Uterus (tissue), 3 donors: ENCODE measurements at regions not wholly inside any gene's neighbourhood (a gene's known extent, or its start where the extent isn't known, plus 50 kb on each side); places are given as distances from the start of the nearest gene placed in this dataset.

Experiments used
- DNase-seq, 2 donors: peaks; one replicate each; pipeline ENCODE4 v3.0.0-alpha.2; 2019 to 2020
- H3K27ac ChIP-seq, 2 donors: fragments of 200-600 bp; sonication (generic); 1 replicate in 1 of 2; 2 replicates in 1 of 2; pipeline ENCODE4 v1.5.1; 2016 to 2018
- H3K27me3 ChIP-seq, 2 donors: fragments of 200-600 bp; sonication (generic); one replicate each; pipeline ENCODE4 v1.5.1; 2018 to 2019; ENCODE audit warnings: control low read depth in 1 of 2
- H3K36me3 ChIP-seq, 2 donors: fragments of 200-600 bp; sonication (generic); one replicate each; pipeline ENCODE4 v1.5.1; 2019; ENCODE audit warnings: control low read depth in 1 of 2
- H3K4me1 ChIP-seq, 2 donors: fragments of 200-600 bp; sonication (generic); one replicate each; pipeline ENCODE4 v1.5.1; 2018 to 2019; ENCODE audit warnings: control low read depth in 1 of 2
- H3K4me3 ChIP-seq, 2 donors: fragments of 200-600 bp; sonication (generic); 1 replicate in 1 of 2; 2 replicates in 1 of 2; pipeline ENCODE4 v1.5.1; 2018 to 2019; ENCODE audit warnings: mild to moderate bottlenecking in 1 of 2
- H3K9me3 ChIP-seq, 2 donors: fragments of 200-600 bp; sonication (generic); one replicate each; pipeline ENCODE4 v1.5.1; 2019; ENCODE audit warnings: control low read depth in 1 of 2
- POLR2A ChIP-seq, 2 donors: fragments of 450-650 bp; IDR thresholded peaks; one replicate each; pipeline ENCODE4 v1.6.1; 2016; ENCODE audit warnings: antibody characterized with exemption in 2 of 2, mild to moderate bottlenecking in 1 of 2, moderate library complexity in 1 of 2
- intact Hi-C: fragments of 100-400 bp; cut with DNase I; formaldehyde crosslinking; loops from one replicate; pipeline ENCODE4 v1.15.1; 2023; ENCODE audit warnings: low total_unique reads
- TF ChIP-seq, protein P1 (sequence below), 4 experiments: fragments of 200-600 bp in 2 of 4; fragments of 450-650 bp in 2 of 4; sonication (generic) in 2 of 4; IDR thresholded peaks; one replicate each; pipeline ENCODE4 v1.5.1; 2016 to 2019; ENCODE audit warnings: antibody characterized with exemption in 4 of 4, mild to moderate bottlenecking in 2 of 4, moderate library complexity in 1 of 4
- donor health status: DM: yes; HTN: yes; CAD: no.

GRCh38 chr11:23336961-23337360 lies 476.7 kb upstream of the CCDC179 start:
- TF ChIP-seq, protein P1, sequence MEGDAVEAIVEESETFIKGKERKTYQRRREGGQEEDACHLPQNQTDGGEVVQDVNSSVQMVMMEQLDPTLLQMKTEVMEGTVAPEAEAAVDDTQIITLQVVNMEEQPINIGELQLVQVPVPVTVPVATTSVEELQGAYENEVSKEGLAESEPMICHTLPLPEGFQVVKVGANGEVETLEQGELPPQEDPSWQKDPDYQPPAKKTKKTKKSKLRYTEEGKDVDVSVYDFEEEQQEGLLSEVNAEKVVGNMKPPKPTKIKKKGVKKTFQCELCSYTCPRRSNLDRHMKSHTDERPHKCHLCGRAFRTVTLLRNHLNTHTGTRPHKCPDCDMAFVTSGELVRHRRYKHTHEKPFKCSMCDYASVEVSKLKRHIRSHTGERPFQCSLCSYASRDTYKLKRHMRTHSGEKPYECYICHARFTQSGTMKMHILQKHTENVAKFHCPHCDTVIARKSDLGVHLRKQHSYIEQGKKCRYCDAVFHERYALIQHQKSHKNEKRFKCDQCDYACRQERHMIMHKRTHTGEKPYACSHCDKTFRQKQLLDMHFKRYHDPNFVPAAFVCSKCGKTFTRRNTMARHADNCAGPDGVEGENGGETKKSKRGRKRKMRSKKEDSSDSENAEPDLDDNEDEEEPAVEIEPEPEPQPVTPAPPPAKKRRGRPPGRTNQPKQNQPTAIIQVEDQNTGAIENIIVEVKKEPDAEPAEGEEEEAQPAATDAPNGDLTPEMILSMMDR (IDR thresholded peaks at IDR 0.05) = no peak
- no peak for TF ChIP-seq POLR2A (IDR thresholded peaks at IDR 0.05)
- H3K9me3 ChIP-seq = no peaks in the 10 kb centered on the region

DNA sequence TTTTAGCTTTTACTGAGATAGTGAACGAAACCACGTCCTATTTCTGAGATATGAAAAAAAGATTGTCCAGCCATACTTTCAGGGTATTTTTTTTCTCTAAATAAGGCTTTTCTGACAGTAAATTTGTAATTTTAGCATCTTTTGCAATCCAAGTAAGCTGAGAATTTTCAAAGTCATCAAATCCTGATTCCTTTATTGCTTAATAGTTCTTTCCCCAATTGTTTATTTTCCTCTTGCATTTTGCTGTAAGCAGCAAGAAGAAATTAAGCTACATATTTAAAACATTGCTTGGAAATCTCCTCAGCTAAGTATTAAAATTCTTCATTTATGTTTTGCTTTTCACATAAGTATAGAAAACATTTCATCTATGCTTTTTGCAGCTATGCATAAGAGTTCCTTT lies 493.3 kb upstream of the CCDC179 start:
- Histone ChIP-seq H3K4me3 (no peak overlapping the region), H3K27ac (no peak overlapping the region), H3K36me3 (no peaks in the 10 kb centered on the region), H3K27me3 (no peaks in the 10 kb centered on the region), H3K9me3 (no peaks in the 10 kb centered on the region), H3K4me1 (no peaks in the 10 kb centered on the region)
- no peak for DNase-seq
- TF ChIP-seq, protein P1 (IDR thresholded peaks at IDR 0.05) = no peak
- TF ChIP-seq POLR2A (IDR thresholded peaks at IDR 0.05) = no peak
- intact Hi-C loops = no loop called here

More at GRCh38 chr11:23336961-23337360, 476.7 kb upstream of the CCDC179 start:
- DNase-seq = no peak
- H3K4me3 ChIP-seq = no peak overlapping the region
- H3K27me3 ChIP-seq = no peaks in the 10 kb centered on the region
- intact Hi-C loops = no loop called here
- H3K27ac ChIP-seq = no peak overlapping the region
- H3K36me3 ChIP-seq = no peaks in the 10 kb centered on the region
- no peaks in the 10 kb centered on the region for H3K4me1 ChIP-seq

DNA sequence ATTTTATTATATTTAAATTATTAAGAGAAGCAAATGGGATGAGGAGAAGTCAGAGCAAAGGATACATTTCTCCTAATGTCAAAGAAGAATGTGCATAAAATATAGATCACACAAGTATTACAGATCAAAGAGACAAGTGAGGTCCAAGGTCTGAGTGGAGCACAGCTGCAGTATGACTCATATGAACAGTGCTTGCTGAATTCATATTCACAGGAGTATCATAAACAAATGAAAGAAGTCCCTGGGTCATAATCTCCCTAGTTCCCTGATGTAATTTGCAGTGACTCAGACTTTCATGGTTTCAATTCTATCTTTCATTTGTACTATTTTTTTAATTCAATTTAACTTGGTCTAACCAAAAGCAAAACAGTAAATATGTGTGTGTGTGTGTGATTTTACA lies 499.0 kb upstream of the CCDC179 start:
- Histone ChIP-seq H3K9me3 (no peaks in the 10 kb centered on the region), H3K4me3 (no peak overlapping the region), H3K4me1 (no peaks in the 10 kb centered on the region), H3K36me3 (no peaks in the 10 kb centered on the region), H3K27ac (no peak overlapping the region), H3K27me3 (no peaks in the 10 kb centered on the region)
- TF ChIP-seq POLR2A (IDR thresholded peaks at IDR 0.05) = no peak
- TF ChIP-seq, protein P1 (IDR thresholded peaks at IDR 0.05) = no peak
- no peak for DNase-seq
- intact Hi-C loops = no loop called here

DNA sequence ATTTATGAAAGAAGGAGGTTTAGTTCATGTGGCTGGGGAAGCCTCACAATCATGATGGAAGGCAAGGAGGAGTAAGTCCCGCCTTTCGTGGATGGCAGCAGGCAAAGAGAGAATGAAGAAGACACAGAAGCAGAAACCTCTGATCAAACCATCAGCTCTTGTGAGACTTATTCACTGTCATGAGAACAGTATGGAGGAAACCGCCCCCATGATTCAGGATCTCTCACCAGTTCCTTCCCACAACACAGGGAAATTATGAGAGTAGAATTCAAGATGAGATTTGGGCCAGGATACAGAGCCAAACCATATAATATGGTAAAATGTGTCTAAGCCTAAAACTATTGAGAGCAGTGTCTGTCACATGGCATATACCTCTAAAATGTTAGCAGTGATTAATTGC lies 503.8 kb upstream of the CCDC179 start:
- intact Hi-C loops = no loop called here
- H3K36me3 ChIP-seq = no peaks in the 10 kb centered on the region
- no peak for DNase-seq
- no peaks in the 10 kb centered on the region for H3K4me1 ChIP-seq
- H3K27ac ChIP-seq = no peak overlapping the region
- H3K9me3 ChIP-seq = no peaks in the 10 kb centered on the region
- TF ChIP-seq, protein P1 (IDR thresholded peaks at IDR 0.05) = no peak
- no peak overlapping the region for H3K4me3 ChIP-seq
- H3K27me3 ChIP-seq = no peaks in the 10 kb centered on the region

GRCh38 chr11:23370580-23371275 lies 510.5 kb upstream of the CCDC179 start:
- TF ChIP-seq, protein P1 (IDR thresholded peaks at IDR 0.05) = no peak
- TF ChIP-seq POLR2A (IDR thresholded peaks at IDR 0.05) = no peak
- Histone ChIP-seq H3K4me3 (no peak overlapping the region), H3K9me3 (no peaks in the 10 kb centered on the region), H3K4me1 (no peaks in the 10 kb centered on the region), H3K27ac (no peak overlapping the region), H3K27me3 (no peaks in the 10 kb centered on the region), H3K36me3 (no peaks in the 10 kb centered on the region)
- intact Hi-C loops = no loop called here
- no peak for DNase-seq
